WTC11 (cell line): ENCODE measurements at regions not wholly inside any gene's neighbourhood (a gene's known extent, or its start where the extent isn't known, plus 50 kb on each side); places are given as distances from the start of the nearest gene placed in this dataset.

Source experiments
- ELF4 ChIP-seq: sonication (generic); formaldehyde crosslinking; IDR thresholded peaks from 2 replicates; pipeline ENCODE4 v1.8.1; 2022; ENCODE audit warnings: low read depth, mild to moderate bottlenecking, moderate library complexity, missing genetic modification reagents
- HMGA2 ChIP-seq: fragments of 250-450 bp; sonication (Bioruptor Pico); IDR thresholded peaks from 2 replicates; pipeline ENCODE4 v1.4.0; 2021; ENCODE audit warnings: mild to moderate bottlenecking, moderate library complexity
- NFATC4 ChIP-seq: fragments of 250-450 bp; sonication (Bioruptor Pico); IDR thresholded peaks from 2 replicates; pipeline ENCODE4 v1.9.0; 2021; ENCODE audit warnings: mild to moderate bottlenecking
- STAT6 ChIP-seq: sonication (generic); formaldehyde crosslinking; conservative IDR thresholded peaks from 2 replicates; pipeline ENCODE4 v1.8.1; 2023; ENCODE audit warnings: mild to moderate bottlenecking, low read depth, missing genetic modification reagents, moderate library complexity
- USF2 ChIP-seq: sonication (generic); formaldehyde crosslinking; IDR thresholded peaks from 2 replicates; pipeline ENCODE4 v1.8.1; 2023; ENCODE audit warnings: mild to moderate bottlenecking, missing genetic modification reagents, moderate library complexity
- TF ChIP-seq, protein P1 (sequence below): sonication (generic); formaldehyde crosslinking; IDR thresholded peaks from 2 replicates; pipeline ENCODE4 v1.8.0; 2022; ENCODE audit warnings: mild to moderate bottlenecking, missing genetic modification reagents
- TF ChIP-seq, protein P2 (sequence below): sonication (generic); formaldehyde crosslinking; IDR thresholded peaks from 2 replicates; pipeline ENCODE4 v1.8.1; 2023; ENCODE audit warnings: mild to moderate bottlenecking, moderate library complexity, missing genetic modification reagents
- TF ChIP-seq, protein P3 (sequence below): sonication (generic); formaldehyde crosslinking; IDR thresholded peaks from 2 replicates; pipeline ENCODE4 v1.8.0; 2022; ENCODE audit warnings: mild to moderate bottlenecking, missing genetic modification reagents
- TF ChIP-seq, protein P4 (sequence below): sonication (generic); formaldehyde crosslinking; IDR thresholded peaks from 2 replicates; pipeline ENCODE4 v1.8.0; 2022; ENCODE audit warnings: missing genetic modification reagents
- TF ChIP-seq, protein P5 (sequence below): fragments of 200-600 bp; IDR thresholded peaks from 2 replicates; pipeline ENCODE4 v1.8.0; 2022; ENCODE audit warnings: antibody characterized with exemption

- TF ChIP-seq, protein P1, sequence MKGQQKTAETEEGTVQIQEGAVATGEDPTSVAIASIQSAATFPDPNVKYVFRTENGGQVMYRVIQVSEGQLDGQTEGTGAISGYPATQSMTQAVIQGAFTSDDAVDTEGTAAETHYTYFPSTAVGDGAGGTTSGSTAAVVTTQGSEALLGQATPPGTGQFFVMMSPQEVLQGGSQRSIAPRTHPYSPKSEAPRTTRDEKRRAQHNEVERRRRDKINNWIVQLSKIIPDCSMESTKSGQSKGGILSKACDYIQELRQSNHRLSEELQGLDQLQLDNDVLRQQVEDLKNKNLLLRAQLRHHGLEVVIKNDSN: no peak
- TF ChIP-seq HMGA2 (CRISPR knock-in tag): no peak
- TF ChIP-seq STAT6: no peak
- TF ChIP-seq ELF4 (CRISPR knock-in tag): no peak
- TF ChIP-seq, protein P2, sequence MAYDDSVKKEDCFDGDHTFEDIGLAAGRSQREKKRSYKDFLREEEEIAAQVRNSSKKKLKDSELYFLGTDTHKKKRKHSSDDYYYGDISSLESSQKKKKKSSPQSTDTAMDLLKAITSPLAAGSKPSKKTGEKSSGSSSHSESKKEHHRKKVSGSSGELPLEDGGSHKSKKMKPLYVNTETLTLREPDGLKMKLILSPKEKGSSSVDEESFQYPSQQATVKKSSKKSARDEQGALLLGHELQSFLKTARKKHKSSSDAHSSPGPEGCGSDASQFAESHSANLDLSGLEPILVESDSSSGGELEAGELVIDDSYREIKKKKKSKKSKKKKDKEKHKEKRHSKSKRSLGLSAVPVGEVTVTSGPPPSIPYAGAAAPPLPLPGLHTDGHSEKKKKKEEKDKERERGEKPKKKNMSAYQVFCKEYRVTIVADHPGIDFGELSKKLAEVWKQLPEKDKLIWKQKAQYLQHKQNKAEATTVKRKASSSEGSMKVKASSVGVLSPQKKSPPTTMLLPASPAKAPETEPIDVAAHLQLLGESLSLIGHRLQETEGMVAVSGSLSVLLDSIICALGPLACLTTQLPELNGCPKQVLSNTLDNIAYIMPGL: no peak
- TF ChIP-seq, protein P3, sequence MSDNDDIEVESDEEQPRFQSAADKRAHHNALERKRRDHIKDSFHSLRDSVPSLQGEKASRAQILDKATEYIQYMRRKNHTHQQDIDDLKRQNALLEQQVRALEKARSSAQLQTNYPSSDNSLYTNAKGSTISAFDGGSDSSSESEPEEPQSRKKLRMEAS (CRISPR knock-in tag): no peak
- TF ChIP-seq NFATC4 (CRISPR knock-in tag): no peak
- no peak for TF ChIP-seq USF2 (CRISPR knock-in tag)
- TF ChIP-seq, protein P4, sequence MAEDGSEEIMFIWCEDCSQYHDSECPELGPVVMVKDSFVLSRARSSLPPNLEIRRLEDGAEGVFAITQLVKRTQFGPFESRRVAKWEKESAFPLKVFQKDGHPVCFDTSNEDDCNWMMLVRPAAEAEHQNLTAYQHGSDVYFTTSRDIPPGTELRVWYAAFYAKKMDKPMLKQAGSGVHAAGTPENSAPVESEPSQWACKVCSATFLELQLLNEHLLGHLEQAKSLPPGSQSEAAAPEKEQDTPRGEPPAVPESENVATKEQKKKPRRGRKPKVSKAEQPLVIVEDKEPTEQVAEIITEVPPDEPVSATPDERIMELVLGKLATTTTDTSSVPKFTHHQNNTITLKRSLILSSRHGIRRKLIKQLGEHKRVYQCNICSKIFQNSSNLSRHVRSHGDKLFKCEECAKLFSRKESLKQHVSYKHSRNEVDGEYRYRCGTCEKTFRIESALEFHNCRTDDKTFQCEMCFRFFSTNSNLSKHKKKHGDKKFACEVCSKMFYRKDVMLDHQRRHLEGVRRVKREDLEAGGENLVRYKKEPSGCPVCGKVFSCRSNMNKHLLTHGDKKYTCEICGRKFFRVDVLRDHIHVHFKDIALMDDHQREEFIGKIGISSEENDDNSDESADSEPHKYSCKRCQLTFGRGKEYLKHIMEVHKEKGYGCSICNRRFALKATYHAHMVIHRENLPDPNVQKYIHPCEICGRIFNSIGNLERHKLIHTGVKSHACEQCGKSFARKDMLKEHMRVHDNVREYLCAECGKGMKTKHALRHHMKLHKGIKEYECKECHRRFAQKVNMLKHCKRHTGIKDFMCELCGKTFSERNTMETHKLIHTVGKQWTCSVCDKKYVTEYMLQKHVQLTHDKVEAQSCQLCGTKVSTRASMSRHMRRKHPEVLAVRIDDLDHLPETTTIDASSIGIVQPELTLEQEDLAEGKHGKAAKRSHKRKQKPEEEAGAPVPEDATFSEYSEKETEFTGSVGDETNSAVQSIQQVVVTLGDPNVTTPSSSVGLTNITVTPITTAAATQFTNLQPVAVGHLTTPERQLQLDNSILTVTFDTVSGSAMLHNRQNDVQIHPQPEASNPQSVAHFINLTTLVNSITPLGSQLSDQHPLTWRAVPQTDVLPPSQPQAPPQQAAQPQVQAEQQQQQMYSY (CRISPR knock-in tag): no peak
- TF ChIP-seq, protein P5, sequence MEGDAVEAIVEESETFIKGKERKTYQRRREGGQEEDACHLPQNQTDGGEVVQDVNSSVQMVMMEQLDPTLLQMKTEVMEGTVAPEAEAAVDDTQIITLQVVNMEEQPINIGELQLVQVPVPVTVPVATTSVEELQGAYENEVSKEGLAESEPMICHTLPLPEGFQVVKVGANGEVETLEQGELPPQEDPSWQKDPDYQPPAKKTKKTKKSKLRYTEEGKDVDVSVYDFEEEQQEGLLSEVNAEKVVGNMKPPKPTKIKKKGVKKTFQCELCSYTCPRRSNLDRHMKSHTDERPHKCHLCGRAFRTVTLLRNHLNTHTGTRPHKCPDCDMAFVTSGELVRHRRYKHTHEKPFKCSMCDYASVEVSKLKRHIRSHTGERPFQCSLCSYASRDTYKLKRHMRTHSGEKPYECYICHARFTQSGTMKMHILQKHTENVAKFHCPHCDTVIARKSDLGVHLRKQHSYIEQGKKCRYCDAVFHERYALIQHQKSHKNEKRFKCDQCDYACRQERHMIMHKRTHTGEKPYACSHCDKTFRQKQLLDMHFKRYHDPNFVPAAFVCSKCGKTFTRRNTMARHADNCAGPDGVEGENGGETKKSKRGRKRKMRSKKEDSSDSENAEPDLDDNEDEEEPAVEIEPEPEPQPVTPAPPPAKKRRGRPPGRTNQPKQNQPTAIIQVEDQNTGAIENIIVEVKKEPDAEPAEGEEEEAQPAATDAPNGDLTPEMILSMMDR: no peak
These were observed 150.0 kb upstream of the ACO1 start for GRCh38 chr9:32234451-32234850.
